BJ (cell line): ENCODE measurements at regions not wholly inside any gene's neighbourhood (a gene's known extent, or its start where the extent isn't known, plus 50 kb on each side); places are given as distances from the start of the nearest gene placed in this dataset.

Experiments
- CTCF ChIA-PET: fragments of 350-600 bp; formaldehyde crosslinking; extraction: SDS; loops from one replicate; lab custom pipeline; 2021; ENCODE audit warnings: antibody characterized with exemption, inconsistent platforms; lab: Yijun Ruan, JAX
- POLR2A ChIA-PET: fragments of 300-600 bp; sonication (Branson Sonifier 250); formaldehyde crosslinking; extraction: SDS; loops from one replicate; lab custom pipeline; 2021; ENCODE audit warnings: antibody characterized with exemption; lab: Charles Lee
- DNase-seq: peaks from one replicate; pipeline ENCODE4 v3.0.0-alpha.2; 2011; ENCODE audit warnings: low read depth
- H3K27me3 ChIP-seq: 2 replicates; pipeline ENCODE4 v1.6.0; 2011; ENCODE audit warnings: low read length; ENCODE audit not compliant: control insufficient read depth, insufficient read depth
- H3K36me3 ChIP-seq: 2 replicates; pipeline ENCODE4 v1.5.1; 2011; ENCODE audit warnings: low read length; ENCODE audit not compliant: control insufficient read depth, insufficient read depth
- H3K4me3 ChIP-seq: 2 replicates; pipeline ENCODE4 v1.5.1; 2011; ENCODE audit warnings: low read depth, mild to moderate bottlenecking, control low read depth, low read length
- TF ChIP-seq, protein P1 (sequence below): IDR thresholded peaks from 2 replicates; pipeline ENCODE4 v1.5.1; 2011; ENCODE audit warnings: low read depth, mild to moderate bottlenecking, control low read depth, inconsistent platforms, low read length, moderate library complexity; ENCODE audit not compliant: insufficient read depth

DNA sequence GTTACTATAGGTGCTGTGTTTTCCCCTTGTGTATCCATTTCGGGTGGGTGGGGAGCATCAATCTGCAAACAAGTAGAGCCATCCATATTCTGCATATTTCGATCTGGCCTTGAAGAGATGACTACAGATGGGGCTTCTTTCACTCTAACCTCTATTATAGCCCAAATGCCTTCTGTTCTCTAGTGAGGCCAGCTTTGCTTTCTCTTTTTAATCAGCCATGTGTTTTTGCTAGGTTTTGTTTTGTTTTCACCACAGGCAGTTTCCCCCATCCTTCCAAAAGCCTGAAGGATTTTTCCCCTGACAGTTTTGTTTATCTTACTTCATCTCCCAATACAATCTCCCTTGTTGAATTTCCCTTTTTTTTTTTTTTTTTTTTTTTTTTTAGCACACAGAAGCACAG is 224.1 kb downstream of the BTG1 start:
- H3K27me3 ChIP-seq, result no peaks in the 10 kb centered on the region
- TF ChIP-seq, protein P1, sequence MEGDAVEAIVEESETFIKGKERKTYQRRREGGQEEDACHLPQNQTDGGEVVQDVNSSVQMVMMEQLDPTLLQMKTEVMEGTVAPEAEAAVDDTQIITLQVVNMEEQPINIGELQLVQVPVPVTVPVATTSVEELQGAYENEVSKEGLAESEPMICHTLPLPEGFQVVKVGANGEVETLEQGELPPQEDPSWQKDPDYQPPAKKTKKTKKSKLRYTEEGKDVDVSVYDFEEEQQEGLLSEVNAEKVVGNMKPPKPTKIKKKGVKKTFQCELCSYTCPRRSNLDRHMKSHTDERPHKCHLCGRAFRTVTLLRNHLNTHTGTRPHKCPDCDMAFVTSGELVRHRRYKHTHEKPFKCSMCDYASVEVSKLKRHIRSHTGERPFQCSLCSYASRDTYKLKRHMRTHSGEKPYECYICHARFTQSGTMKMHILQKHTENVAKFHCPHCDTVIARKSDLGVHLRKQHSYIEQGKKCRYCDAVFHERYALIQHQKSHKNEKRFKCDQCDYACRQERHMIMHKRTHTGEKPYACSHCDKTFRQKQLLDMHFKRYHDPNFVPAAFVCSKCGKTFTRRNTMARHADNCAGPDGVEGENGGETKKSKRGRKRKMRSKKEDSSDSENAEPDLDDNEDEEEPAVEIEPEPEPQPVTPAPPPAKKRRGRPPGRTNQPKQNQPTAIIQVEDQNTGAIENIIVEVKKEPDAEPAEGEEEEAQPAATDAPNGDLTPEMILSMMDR, result no peak
- POLR2A ChIA-PET, result no interaction called here
- no peak overlapping the region for H3K4me3 ChIP-seq
- CTCF ChIA-PET, result interaction anchor here (1.2 kb wide), 1 partner anchor 11 kb away, joined by 5 read pairs; no protein-coding TSS in a partner anchor
- DNase-seq, result no peak
- no peaks in the 10 kb centered on the region for H3K36me3 ChIP-seq

DNA sequence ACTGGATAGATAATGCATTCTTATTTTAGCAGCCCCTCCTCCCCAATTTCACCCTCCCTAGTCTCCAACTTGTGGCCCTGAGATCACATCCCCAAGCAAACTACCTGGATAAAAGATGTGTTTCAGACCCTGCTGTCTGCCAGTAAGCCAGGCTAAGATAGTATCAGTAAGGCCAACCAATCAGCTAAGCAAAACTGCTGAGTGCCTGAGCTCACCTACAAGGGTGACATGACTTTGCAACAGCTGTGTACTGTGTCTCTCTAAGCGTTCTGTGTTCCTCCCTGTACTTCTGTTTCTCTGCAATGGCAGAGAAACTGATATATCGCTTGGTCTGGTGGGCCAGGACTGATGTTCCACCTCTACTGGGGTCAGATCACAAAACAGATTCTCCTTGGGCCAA is 224.9 kb downstream of the BTG1 start:
- H3K27me3 ChIP-seq, result no peaks in the 10 kb centered on the region
- H3K36me3 ChIP-seq, result no peaks in the 10 kb centered on the region
- CTCF ChIA-PET, result interaction anchor here (1.2 kb wide), 1 partner anchor 10 kb away, joined by 5 read pairs; no protein-coding TSS in a partner anchor
- H3K4me3 ChIP-seq, result no peak overlapping the region
- TF ChIP-seq, protein P1, result no peak
- DNase-seq, result no peak
- POLR2A ChIA-PET, result no interaction called here

DNA sequence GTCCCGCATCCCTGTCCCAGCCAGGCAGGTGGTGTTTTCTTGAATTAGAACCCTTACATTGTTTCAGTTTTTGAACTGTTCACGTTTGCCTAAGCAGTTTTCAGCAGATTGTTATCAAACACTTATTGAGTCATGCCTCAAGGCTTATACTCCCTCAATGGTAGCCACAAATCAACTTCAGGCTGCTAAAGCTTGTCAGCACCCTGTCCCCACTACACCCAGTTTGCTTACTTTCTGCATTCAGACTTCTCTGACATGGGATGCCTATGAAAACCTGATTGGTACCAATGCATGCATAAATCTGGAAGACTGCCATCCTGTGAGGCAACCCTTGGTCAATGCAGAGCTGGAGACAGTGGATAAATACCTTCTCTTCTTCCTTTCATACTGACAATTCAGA is 225.4 kb downstream of the BTG1 start:
- H3K27me3 ChIP-seq, result no peaks in the 10 kb centered on the region
- H3K36me3 ChIP-seq, result no peaks in the 10 kb centered on the region
- ChIA-PET CTCF (interaction anchor here (1.2 kb wide), 1 partner anchor 9 kb away, joined by 5 read pairs; no protein-coding TSS in a partner anchor), POLR2A (no interaction called here)
- H3K4me3 ChIP-seq, result no peak overlapping the region
- DNase-seq, result no peak
- TF ChIP-seq, protein P1, result no peak

DNA sequence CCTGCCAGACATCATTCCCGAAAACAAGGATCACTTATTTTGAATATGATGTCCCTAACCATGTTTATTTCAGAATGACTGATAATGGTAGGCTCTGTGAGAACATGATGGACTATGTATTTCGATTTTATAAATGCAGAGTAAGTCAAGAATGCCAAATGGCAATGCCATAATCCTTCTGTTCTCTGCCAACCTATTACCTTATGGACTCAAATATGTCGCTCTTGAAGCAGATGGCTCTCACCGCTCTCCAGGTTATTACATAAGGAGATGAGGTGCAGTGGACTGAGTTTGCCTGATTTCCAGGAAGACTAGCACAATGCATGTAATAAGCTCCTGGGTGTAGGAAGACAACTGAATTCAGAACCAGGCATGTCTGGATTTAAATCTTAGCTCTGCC is 227.2 kb downstream of the BTG1 start:
- DNase-seq, result no peak
- ChIA-PET POLR2A (no interaction called here), CTCF (no interaction called here)
- no peak overlapping the region for H3K4me3 ChIP-seq
- TF ChIP-seq, protein P1, result no peak
- H3K27me3 ChIP-seq, result no peaks in the 10 kb centered on the region
- H3K36me3 ChIP-seq, result no peaks in the 10 kb centered on the region

DNA sequence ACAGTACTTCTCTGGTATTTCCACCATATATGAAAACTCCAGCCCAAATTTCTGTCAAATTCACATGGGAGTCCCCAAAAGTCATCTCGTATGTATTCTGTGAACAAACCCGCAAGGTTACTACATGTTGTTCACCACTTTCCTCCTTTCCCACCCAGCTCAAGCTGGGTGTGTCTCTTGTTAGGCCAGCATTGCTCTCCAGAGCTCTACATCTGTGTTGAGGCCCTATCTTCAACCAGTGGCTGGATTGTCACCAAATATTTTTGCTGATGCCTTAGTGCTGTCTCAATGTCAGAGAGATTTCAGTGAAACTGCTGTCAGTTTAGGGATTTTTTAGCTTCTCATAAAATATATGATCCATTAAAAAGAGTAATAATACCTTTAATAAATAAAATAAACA is 230.9 kb downstream of the BTG1 start:
- DNase-seq, result no peak
- ChIA-PET CTCF (no interaction called here), POLR2A (no interaction called here)
- no peaks in the 10 kb centered on the region for H3K36me3 ChIP-seq
- TF ChIP-seq, protein P1, result no peak
- no peaks in the 10 kb centered on the region for H3K27me3 ChIP-seq
- no peak overlapping the region for H3K4me3 ChIP-seq
